T-helper 9 cell (primary cell): ENCODE measurements at regions not wholly inside any gene's neighbourhood (a gene's known extent, or its start where the extent isn't known, plus 50 kb on each side); places are given as distances from the start of the nearest gene placed in this dataset.
"Not testable (repeated sequence)": the region's sequence is repeated elsewhere in the genome, so short reads cannot be mapped to it uniquely, and the experiment has no call there.

Source experiments
- DNase-seq: peaks from one replicate; pipeline ENCODE4 v3.0.0-alpha.2; 2020

- DNase-seq, result no peak
These were observed 537.1 kb downstream of the AJAP1 start for GRCh38 chr1:5191470-5191869.

- DNase-seq, result no peak
These were observed 535.0 kb downstream of the AJAP1 start for GRCh38 chr1:5189384-5189783.

GRCh38 chr1:5165762-5166161 lies 511.4 kb downstream of the AJAP1 start:
- no peak for DNase-seq

DNA sequence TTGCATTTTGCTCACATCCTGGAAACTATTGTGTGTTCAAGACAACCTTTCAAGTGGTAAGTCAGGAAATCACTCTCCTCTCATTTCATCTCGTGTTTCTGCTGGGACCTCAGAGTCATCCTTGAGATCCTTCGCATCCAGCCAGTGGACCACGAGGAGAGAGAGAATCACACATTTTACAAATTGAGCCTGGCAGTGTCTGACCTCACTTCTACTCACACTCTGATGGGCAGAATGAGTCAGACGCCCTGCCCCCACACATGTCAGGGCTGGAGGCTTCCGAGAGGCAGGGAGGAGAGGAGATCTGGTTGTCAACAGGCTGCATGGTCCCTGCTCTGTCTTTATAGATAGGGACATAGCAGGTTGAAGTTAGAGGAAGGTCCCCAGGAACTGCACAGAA lies 509.7 kb downstream of the AJAP1 start:
- DNase-seq, result no peak

- no peak for DNase-seq
These were observed 507.0 kb downstream of the AJAP1 start for GRCh38 chr1:5161372-5161771.

DNA sequence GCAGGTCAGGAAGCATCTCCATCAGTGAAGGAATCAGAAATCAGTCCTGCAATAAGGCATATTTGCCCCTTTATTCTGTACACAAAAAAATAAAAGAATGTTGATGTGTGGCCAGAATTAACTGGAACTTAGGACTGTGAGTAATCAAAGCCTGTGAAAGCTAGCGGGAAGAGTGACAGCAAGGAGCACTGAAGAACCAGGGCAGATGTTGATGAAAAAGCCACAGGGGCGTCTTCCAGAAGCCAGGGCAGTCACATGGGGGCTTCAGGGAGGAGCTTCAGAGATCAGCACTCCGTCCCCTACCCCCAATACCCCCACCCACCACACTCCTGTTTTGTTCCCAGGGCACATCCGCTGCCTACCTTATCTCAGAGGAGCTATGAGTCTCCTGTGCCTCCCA lies 502.8 kb downstream of the AJAP1 start:
- no peak for DNase-seq

GRCh38 chr1:5156416-5157120 lies 502.2 kb downstream of the AJAP1 start:
- DNase-seq, result no peak

DNA sequence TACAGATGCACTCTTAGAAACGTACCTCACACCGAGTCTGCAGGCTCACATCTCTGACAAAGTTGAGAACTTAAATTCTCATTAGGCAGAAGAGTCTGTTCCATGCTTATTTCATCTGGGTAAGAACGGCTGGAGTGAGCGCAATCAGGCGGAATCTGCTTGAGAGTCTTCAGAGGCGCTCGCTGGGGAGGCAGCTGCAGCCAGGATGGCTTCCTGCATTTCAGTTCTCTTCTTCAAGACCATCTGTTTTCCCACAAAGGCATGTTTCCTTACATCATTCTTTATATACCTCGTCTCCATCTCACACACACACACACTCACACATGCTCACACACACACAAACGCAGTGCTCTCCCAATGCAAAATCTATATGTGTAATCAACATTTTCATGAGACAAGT lies 497.1 kb downstream of the AJAP1 start:
- DNase-seq, result no peak

DNA sequence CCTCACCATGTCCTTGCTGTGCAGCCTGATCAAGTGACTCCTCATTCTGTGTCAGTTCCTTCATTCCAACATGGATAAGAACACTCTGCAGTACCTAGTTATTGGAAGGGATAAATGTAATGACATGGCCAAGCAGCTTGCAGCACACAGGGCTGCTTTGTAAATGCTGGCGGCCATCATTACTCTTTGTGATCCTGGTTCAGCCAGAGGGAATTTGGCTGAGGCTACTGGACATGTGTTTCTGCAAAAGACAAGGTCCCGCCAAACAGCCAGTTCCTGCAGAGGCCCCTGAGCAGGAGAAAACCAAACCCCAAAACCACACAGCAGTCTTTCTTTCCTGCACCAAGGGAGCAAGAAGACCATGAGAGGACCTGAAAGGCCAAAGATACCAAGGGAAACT lies 495.8 kb downstream of the AJAP1 start:
- no peak for DNase-seq

GRCh38 chr1:5147806-5148205 lies 493.4 kb downstream of the AJAP1 start:
- DNase-seq, result no peak

DNA sequence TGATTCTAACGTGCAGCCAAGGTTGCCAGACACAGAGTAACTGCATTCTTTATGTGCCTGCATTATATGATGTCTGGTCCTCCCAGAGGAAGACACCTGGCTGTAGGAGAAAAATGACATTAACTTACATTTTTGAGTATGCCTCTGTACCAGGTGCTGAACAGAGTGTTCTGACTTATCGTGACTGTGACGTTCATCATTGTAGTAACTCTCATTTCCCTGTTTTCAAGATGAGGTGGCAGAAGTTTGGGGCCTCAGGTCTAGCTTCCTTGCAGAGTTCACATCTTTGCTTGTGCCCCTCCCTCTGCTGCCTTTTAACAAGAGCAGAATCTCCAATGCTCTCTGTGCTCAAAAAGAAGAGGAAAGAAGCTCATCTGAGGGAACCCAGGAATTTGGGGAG lies 488.0 kb downstream of the AJAP1 start:
- no peak for DNase-seq

GRCh38 chr1:5141750-5142149 lies 487.3 kb downstream of the AJAP1 start:
- no peak for DNase-seq

GRCh38 chr1:5140962-5141361 lies 486.6 kb downstream of the AJAP1 start:
- DNase-seq, result no peak

GRCh38 chr1:5140136-5140535 lies 485.7 kb downstream of the AJAP1 start:
- DNase-seq, result no peak

- no peak for DNase-seq
These were observed 475.4 kb downstream of the AJAP1 start for GRCh38 chr1:5129746-5130355.

- DNase-seq, result no peak
These were observed 470.8 kb downstream of the AJAP1 start for GRCh38 chr1:5125208-5125607.

- no peak for DNase-seq
These were observed 466.1 kb downstream of the AJAP1 start for GRCh38 chr1:5120559-5120958.

- DNase-seq, result no peak
These were observed 465.2 kb downstream of the AJAP1 start for GRCh38 chr1:5119366-5120234.

DNA sequence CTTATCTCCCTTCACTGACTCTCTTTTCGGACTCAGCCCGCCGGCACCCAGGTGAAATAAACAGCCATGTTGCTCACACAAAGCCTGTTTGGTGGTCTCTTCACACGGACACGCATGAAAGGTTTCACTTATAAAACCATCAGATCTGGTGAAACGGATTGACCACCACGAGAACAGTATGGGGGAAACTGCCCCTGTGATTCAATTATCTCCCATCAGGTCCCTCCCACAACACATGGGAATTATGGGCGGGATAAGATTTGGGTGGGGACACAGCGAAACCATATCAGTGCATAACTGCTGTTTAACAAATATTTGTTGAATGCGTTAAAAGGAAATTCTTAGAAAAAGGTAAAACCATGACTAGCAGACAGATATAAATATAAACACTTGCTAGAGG lies 464.4 kb downstream of the AJAP1 start:
- not testable (repeated sequence) for DNase-seq

DNA sequence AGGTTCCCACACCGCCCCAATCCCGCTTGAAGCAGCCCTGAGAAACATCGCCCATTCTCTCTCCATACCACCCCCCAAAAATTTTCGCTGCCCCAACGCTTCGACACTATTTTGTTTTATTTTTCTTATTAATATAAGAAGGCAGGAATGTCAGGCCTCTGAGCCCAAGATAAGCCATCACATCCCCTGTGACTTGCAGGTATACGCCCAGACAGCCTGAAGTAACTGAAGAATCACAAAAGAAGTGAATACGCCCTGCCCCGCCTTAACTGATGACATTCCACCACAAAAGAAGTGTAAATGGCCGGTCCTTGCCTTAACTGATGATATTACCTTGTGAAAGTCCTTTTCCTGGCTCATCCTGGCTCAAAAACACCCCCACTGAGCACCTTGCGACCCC lies 463.9 kb downstream of the AJAP1 start:
- DNase-seq, result not testable (repeated sequence)

- no peak for DNase-seq
These were observed 457.2 kb downstream of the AJAP1 start for GRCh38 chr1:5111581-5111980.

- DNase-seq, result no peak
These were observed 456.1 kb downstream of the AJAP1 start for GRCh38 chr1:5110508-5110907.

DNA sequence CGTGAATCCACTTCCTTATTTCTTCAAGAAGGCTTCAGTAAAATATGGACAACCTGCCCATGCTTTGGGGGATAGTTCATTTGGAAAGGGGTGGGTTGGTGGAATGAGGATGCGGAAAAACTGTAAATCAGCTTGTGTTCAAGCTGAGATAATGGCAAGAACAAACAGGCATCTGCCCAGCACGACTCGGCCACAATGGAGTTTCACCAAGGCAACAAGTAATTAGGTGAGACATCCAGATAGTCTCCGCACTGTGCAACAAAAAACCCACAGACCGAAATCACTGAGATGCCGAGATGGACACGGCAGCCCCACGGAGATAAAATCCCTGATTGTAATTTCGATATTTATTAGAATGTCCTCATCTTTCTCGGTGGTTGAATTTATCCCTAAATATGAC lies 455.2 kb downstream of the AJAP1 start:
- no peak for DNase-seq

DNA sequence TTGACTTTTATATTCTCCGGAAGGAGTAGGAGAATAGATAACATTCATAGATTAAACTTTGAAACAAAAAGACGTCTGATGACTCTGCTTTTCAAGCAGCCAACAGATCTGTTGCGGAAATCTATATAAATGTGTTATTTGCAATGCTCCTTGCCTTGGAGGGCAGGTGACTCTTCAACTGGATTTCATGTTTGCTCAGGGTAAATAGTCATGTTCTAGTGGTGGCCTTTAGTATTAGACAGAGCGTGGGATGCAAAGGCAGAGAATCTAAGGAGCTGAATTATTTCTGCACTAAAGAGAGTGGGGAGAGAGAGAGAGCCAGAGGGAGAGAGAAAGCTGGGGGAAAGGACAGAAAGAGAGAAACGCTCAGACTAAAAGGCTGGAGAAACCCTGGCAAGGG lies 454.3 kb downstream of the AJAP1 start:
- no peak for DNase-seq
